Neural progenitor cell (in vitro differentiated cells): ENCODE measurements at regions not wholly inside any gene's neighbourhood (a gene's known extent, or its start where the extent isn't known, plus 50 kb on each side); places are given as distances from the start of the nearest gene placed in this dataset.
A peak's percentile ranks its signal among the peaks of the same experiment; 100 is the strongest.

Experiments
- DNase-seq: peaks from one replicate; pipeline ENCODE4 v3.0.0-alpha.2; 2016; ENCODE audit warnings: low spot score
- H2AFZ ChIP-seq: fragments of 200-600 bp; sonication (generic); replicated peaks from 2 replicates; pipeline ENCODE4 v1.6.1; 2016; ENCODE audit warnings: antibody characterized with exemption
- H3F3A ChIP-seq: fragments of 200-600 bp; sonication (generic); 2 replicates; pipeline ENCODE4 v1.6.1; 2016; ENCODE audit warnings: antibody characterized with exemption, low read depth
- H3K27ac ChIP-seq: fragments of 200-600 bp; sonication (generic); 2 replicates; pipeline ENCODE4 v1.5.1; 2016; ENCODE audit warnings: mild to moderate bottlenecking
- H3K27me3 ChIP-seq: fragments of 200-600 bp; sonication (generic); 2 replicates; pipeline ENCODE4 v1.6.1; 2016; ENCODE audit warnings: mild to moderate bottlenecking, moderate library complexity
- H3K36me3 ChIP-seq: fragments of 200-600 bp; sonication (generic); 2 replicates; pipeline ENCODE4 v1.5.1; 2016
- H3K4me1 ChIP-seq: fragments of 200-600 bp; sonication (generic); 2 replicates; pipeline ENCODE4 v1.6.1; 2016; ENCODE audit warnings: mixed run types
- H3K4me2 ChIP-seq: fragments of 200-600 bp; sonication (generic); 2 replicates; pipeline ENCODE4 v1.6.1; 2016
- H3K4me3 ChIP-seq: fragments of 200-600 bp; sonication (generic); 2 replicates; pipeline ENCODE4 v1.5.1; 2016
- H3K79me2 ChIP-seq: fragments of 200-600 bp; sonication (generic); 2 replicates; pipeline ENCODE4 v1.6.1; 2016; ENCODE audit warnings: low read depth
- H3K9ac ChIP-seq: fragments of 200-600 bp; sonication (generic); 2 replicates; pipeline ENCODE4 v1.6.1; 2016
- H3K9me3 ChIP-seq: fragments of 200-600 bp; sonication (generic); 2 replicates; pipeline ENCODE4 v1.5.1; 2016; ENCODE audit warnings: low read depth
- H4K20me1 ChIP-seq: fragments of 200-600 bp; sonication (generic); 2 replicates; pipeline ENCODE4 v1.6.1; 2016; ENCODE audit warnings: low read depth
- H3K27ac Mint-ChIP-seq: 3 replicates; pipeline ENCODE4 v1.8.0; 2021; ENCODE audit warnings: mixed read lengths
- H3K27me3 Mint-ChIP-seq: 2 replicates; pipeline ENCODE4 v1.8.0; 2022; ENCODE audit warnings: low read depth, mild to moderate bottlenecking, inconsistent platforms, moderate library complexity, mixed read lengths; ENCODE audit not compliant: insufficient read depth
- H3K36me3 Mint-ChIP-seq: 3 replicates; pipeline ENCODE4 v1.8.0; 2021; ENCODE audit warnings: mixed read lengths
- H3K4me1 Mint-ChIP-seq: 3 replicates; pipeline ENCODE4 v1.8.0; 2021; ENCODE audit warnings: mixed read lengths
- H3K4me3 Mint-ChIP-seq: 3 replicates; pipeline ENCODE4 v1.8.0; 2021; ENCODE audit warnings: mild to moderate bottlenecking, moderate library complexity, mixed read lengths
- H3K9me3 Mint-ChIP-seq: 3 replicates; pipeline ENCODE4 v1.8.0; 2020; ENCODE audit warnings: mixed read lengths
- CTCF ChIP-seq: fragments of 200-600 bp; sonication (generic); IDR thresholded peaks from 2 replicates; pipeline ENCODE4 v1.5.1; 2017; ENCODE audit warnings: antibody characterized with exemption, mild to moderate bottlenecking
- EZH2 ChIP-seq: fragments of 200-600 bp; sonication (generic); IDR thresholded peaks from 2 replicates; pipeline ENCODE4 v1.6.1; 2017; ENCODE audit warnings: antibody characterized with exemption, mild to moderate bottlenecking, moderate library complexity
- EZH2phosphoT487 ChIP-seq: fragments of 200-600 bp; sonication (generic); IDR thresholded peaks from 2 replicates; pipeline ENCODE4 v1.6.1; 2017; ENCODE audit warnings: antibody characterized with exemption

GRCh38 chr5:104734046-104734445, 1171.5 kb upstream of the NUDT12 start:
- Histone ChIP-seq H3K79me2 (no peaks in the 10 kb centered on the region), H3K9me3 (no peaks in the 10 kb centered on the region), H3F3A (no peaks in the 10 kb centered on the region), H3K4me2 (no peak overlapping the region), H3K27ac (no peak overlapping the region), H4K20me1 (no peaks in the 10 kb centered on the region), H2AFZ (no peak overlapping the region), H3K4me3 (no peak overlapping the region), H3K9ac (no peak overlapping the region), H3K36me3 (no peaks in the 10 kb centered on the region), H3K27me3 (no peaks in the 10 kb centered on the region), H3K4me1 (no peaks in the 10 kb centered on the region)
- no peak overlapping the region for H3K27ac Mint-ChIP-seq
- no peaks in the 10 kb centered on the region for H3K9me3 Mint-ChIP-seq
- H3K4me1 Mint-ChIP-seq = no peaks in the 10 kb centered on the region
- H3K4me3 Mint-ChIP-seq = no peak overlapping the region
- H3K27me3 Mint-ChIP-seq = no peaks in the 10 kb centered on the region
- no peaks in the 10 kb centered on the region for H3K36me3 Mint-ChIP-seq
- peak; percentile 46 for TF ChIP-seq CTCF
- no peak for TF ChIP-seq EZH2phosphoT487
- no peak for DNase-seq

GRCh38 chr5:104733063-104733669, 1170.6 kb upstream of the NUDT12 start:
- Mint-ChIP-seq H3K36me3 (no peaks in the 10 kb centered on the region), H3K9me3 (no peaks in the 10 kb centered on the region), H3K4me1 (no peaks in the 10 kb centered on the region), H3K27me3 (no peaks in the 10 kb centered on the region), H3K4me3 (no peak overlapping the region), H3K27ac (no peak overlapping the region)
- no peak overlapping the region for H3K4me2 ChIP-seq
- no peak for TF ChIP-seq EZH2phosphoT487
- TF ChIP-seq EZH2 = no peak
- TF ChIP-seq CTCF = no peak
- H3K27ac ChIP-seq = no peak overlapping the region
- DNase-seq = no peak
- H4K20me1 ChIP-seq = no peaks in the 10 kb centered on the region
- no peaks in the 10 kb centered on the region for H3K9me3 ChIP-seq
- H3K79me2 ChIP-seq = no peaks in the 10 kb centered on the region
- H3K27me3 ChIP-seq = no peaks in the 10 kb centered on the region
- H3F3A ChIP-seq = no peaks in the 10 kb centered on the region
- H3K9ac ChIP-seq = no peak overlapping the region
- H3K4me1 ChIP-seq = no peaks in the 10 kb centered on the region
- no peaks in the 10 kb centered on the region for H3K36me3 ChIP-seq
- no peak overlapping the region for H3K4me3 ChIP-seq
- no peak overlapping the region for H2AFZ ChIP-seq

- no peak for DNase-seq
- Mint-ChIP-seq H3K27ac (no peak overlapping the region), H3K27me3 (no peaks in the 10 kb centered on the region), H3K4me1 (no peaks in the 10 kb centered on the region), H3K9me3 (no peaks in the 10 kb centered on the region), H3K4me3 (no peak overlapping the region), H3K36me3 (no peaks in the 10 kb centered on the region)
- TF ChIP-seq CTCF = no peak
- H2AFZ ChIP-seq = no peak overlapping the region
- no peaks in the 10 kb centered on the region for H3F3A ChIP-seq
- H3K4me3 ChIP-seq = no peak overlapping the region
- H4K20me1 ChIP-seq = no peaks in the 10 kb centered on the region
- no peaks in the 10 kb centered on the region for H3K36me3 ChIP-seq
- no peaks in the 10 kb centered on the region for H3K9me3 ChIP-seq
- H3K4me1 ChIP-seq = no peaks in the 10 kb centered on the region
- no peak overlapping the region for H3K9ac ChIP-seq
- no peak overlapping the region for H3K27ac ChIP-seq
- no peaks in the 10 kb centered on the region for H3K79me2 ChIP-seq
- no peak overlapping the region for H3K4me2 ChIP-seq
- no peaks in the 10 kb centered on the region for H3K27me3 ChIP-seq
Observed at GRCh38 chr5:104731331-104731730, 1168.7 kb upstream of the NUDT12 start.
